NCI-H2227 (cell line): ENCODE measurements at regions not wholly inside any gene's neighbourhood (a gene's known extent, or its start where the extent isn't known, plus 50 kb on each side); places are given as distances from the start of the nearest gene placed in this dataset.
"Not testable (repeated sequence)": the region's sequence is repeated elsewhere in the genome, so short reads cannot be mapped to it uniquely, and the experiment has no call there.

Experiments used
- DNase-seq: peaks from one replicate; lab custom pipeline; 2025; ENCODE audit not compliant: unreplicated experiment; lab: John Stamatoyannopoulos, UW

DNA sequence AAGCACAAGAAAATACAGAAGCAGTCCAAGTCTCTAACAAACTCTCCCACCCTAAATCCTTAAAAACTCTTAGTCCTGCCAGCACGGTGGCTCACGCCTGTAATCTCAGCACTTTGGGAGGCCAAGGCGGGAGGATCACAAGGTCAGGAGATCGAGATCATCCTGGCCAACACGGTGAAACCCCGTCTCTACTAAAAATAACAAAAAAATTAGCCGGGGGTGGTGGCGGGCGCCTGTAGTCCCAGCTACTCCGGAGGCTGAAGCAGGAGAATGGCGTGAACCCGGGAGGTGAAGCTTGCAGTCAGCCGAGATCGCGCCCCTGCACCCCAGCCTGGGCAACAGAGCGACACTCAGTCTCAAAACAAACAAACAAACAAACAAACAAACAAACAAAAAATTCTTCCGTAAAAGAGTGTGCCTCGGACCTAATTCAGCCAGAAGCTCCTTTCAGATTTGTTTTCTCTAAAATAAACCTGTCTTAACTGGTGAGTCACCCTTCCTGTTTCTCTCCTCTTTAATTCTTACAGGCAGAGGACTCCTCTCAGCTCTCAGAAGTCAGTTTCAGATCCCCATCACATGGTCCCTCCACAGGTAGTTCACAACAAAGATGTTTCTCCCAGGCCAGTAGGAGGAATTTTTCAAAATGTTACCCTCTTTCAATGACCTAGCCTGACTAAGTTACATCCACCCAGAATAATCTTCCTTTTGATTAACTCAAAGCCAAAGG is 953.2 kb downstream of the STIM2 start:
- DNase-seq = not testable (repeated sequence)

DNA sequence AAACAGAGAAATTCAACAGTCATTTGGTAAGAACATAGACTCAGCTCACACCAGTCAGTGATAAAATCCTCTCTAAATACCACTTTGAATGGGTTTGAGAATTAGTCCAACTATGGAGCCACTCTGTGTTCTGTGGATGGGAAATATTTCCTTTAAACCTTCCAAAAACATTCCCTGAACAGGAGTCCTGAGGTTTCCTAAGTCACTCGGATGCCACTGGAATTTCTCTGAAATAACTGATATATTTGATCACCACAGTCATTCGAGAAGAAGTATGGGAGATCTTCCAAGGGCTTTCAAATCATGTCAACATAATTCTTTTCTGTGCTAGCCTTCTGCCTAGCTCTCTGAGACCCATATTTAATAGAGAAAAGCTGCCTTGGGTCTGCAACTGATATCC is 958.6 kb downstream of the STIM2 start:
- no peak for DNase-seq

DNA sequence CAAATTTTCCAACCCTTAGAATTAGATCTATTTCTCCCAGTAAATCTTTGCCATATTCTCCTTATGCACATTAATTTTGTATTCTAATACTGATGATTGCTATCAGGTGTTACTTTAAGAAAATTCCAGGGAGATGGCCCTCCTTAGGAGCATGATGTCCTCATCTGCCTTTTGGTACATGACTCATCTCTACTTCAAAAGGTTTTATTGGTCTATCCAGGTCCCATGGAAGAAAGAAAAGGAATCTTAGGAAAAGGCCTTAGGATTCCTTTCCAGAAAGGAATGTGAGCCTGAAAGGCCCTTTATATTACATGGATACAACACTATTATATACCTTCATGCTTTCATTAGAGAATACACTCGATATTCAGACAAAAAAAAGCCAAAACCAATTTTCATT is 968.2 kb downstream of the STIM2 start:
- no peak for DNase-seq

DNA sequence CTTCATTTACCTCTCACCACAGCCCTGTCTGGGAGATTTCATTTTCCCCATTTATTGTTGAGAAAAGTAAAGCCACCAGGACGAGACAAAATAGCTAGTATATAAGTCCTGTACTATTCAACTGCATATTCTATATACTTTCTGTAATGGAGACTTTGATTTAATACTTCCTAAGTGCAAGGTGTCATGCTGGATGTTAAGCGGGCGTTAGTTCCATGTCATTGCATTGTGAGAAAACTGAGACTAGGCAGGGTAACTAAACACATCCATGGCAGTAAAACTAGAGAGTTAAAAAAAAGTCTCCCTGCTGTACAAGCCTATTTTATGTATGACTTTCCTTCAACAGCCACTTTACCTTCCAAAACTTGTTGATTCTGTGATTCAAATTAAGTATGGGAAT is 969.6 kb downstream of the STIM2 start:
- DNase-seq = no peak

DNA sequence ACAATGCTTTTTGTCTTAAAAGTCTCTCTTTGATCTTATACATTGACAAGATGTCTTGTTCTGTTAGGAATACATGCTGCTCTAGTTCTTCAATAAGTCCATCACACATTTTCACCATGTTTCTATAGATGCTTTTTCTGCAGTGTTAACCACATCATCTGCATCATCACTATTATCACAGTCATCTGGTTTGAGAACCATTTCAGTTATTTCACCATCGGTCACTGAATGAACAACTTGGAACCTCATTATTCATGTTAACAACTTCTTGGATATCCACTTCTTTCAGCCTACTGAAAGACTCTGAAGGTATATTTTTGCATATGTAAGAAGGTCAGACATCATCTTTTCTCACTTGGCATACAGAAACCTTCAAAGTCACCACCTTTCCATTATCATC is 975.2 kb downstream of the STIM2 start:
- DNase-seq = no peak

DNA sequence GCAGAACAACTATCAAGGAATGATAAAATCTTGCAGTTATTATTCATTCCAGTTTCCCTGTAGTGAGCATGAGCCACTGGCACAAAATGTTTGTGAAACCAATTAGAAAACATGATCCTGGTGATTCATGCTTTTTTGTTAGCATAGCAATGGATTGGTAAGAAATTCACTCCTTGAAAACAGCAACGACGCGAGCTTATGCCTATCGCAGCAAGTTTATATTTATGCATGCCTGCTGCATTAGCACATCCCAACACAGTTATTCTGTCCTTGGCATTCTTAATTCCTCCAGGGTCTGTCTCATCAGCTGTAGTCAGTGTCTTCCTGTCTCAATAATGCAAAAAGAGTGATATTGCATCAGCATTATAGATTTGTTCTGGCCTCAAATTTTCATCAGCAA is 975.9 kb downstream of the STIM2 start:
- DNase-seq = no peak

DNA sequence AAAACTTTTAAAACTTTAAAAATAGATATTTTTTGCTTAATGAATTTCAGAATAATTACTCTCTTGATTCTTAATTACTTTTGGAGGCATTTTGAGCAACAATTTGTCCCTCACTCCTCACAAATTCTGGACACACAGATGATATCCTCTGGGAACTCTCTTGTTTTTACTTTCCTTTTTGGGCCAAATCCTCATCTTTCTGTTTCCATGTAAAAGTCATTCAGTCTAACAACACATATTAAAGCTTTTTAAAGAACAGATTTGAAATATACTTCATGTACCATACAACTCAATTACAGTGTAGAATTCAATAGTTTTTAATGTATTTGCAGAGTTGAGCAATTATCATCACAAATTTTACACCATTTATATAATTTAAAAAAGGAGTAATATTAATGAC is 983.1 kb downstream of the STIM2 start:
- DNase-seq = no peak

DNA sequence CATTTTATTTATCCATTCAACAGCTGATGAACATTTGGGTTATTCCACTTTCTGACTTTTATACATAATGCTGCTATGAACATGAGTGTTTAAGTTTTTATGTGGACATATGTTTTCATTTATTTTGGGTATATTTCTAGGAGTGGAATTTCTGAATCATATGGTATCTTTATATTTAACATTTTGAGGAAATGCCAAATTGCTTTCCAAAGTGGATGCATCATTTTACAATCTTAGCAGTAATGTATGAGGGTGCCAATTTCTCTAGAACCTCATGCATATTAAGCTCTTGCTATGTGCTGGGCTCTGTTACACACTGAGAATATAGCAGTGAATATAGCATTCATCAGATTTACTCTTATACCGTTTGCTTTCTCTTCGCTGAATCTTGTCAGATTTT is 983.7 kb downstream of the STIM2 start:
- DNase-seq = no peak

DNA sequence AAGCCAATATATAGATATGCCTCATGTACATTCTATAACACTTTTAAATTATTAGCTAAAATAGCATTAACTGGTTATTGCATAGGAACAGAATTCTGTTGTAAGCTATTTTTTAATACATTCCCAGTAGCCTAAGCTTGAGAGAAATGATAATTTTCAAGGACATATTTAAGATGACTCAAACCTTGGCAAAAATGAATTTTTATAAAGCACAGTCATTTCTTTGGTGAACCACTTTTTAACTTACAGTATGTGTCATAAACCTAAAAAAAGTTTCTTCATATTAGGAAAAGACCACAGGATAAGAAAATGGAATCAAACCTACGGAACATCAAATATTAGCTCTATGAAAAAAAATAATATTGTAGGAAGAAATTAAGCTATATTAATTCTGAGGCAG is 986.3 kb downstream of the STIM2 start:
- DNase-seq = no peak

DNA sequence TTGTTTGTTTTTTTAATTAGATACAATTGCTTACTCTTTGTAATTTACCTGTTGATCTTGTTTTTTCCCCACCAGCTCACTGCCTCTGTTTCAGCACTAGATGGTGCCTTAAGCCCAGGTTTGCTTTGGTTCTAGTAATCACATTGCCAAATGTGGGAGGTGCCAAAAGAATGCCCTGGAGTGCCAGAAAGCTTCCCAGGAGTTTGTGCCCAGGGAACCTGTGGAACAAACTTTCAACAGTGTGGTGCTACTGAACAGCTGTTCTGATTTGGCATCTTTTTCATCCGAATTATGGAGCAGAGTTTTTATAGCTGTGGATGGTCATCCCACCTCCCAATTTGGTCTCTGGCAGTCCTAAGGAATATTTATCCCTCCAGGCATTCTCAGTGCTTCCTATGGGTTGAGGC is 1000.7 kb downstream of the STIM2 start:
- no peak for DNase-seq

DNA sequence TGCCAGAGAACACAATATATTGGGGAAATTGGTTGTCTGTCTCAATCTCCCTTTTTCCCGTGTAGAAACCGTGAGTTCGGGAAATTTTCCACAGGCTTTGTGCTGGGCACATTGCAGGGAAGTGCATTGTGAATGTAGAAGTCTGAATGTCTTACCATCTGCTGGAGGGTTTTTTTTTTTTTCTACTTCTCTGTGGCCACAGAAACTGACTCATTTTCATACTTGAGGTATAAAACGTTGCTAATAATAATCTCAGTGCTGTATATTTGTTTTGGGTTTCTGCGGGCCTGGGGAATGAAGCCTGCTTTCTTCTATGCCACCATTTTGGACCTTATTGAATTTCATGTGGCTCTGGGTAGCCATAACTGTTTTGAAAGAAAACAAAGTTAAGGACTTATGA is 1001.2 kb downstream of the STIM2 start:
- no peak for DNase-seq

DNA sequence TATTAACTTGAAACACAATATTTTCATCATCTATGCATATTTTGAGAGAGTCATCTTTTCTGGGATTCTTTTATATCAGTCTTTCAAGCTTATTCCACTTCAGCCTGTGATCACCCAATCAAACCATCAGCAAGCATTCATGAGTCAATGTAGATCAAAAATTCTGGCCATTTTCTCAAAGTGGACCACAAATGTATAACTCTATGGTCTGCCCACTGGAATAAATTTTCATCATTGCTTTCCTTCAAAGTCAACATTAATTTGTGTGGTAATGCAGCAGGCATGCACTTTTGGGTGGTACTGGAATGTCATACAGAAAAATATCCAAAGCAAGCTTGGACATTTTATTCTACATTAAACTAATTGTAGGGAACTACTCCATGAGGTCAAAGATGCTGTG is 1013.0 kb downstream of the STIM2 start:
- no peak for DNase-seq

DNA sequence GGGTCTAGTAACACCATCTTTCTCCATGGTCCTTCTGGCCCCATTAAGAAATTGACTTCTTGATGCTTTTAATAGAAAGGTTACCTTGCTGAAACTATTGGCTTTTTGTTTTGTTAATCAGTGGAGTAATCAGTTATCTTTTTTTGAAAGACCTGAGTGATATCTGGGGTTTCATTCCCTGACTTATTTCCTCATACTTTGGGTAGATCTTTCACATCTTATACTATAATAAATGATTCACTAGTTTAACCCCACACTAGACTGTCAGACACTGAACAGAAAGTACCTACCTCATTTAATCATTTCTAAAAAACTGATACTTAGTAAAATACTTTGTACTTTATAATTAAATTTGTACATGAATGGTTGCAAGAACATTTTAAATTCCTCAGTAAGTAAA is 1021.1 kb downstream of the STIM2 start:
- no peak for DNase-seq

DNA sequence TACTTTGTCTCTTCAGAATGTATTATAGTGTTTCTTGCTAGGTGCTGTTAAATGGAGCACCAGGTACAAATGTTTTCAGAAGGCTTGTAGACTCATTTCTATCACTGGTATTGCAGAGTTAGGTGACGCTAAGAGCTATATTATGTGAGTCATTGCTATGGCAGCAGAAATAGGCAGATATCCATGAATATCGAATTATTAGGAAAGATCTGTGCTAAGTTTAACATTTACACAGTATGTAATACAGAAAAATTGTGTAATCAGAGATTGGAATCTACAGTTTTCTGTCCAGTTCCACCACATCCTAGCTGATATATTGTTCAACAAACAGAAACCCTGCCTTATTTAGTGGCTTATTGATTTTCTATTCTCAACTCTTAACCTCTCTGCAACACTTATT is 1025.5 kb downstream of the STIM2 start:
- DNase-seq = no peak

DNA sequence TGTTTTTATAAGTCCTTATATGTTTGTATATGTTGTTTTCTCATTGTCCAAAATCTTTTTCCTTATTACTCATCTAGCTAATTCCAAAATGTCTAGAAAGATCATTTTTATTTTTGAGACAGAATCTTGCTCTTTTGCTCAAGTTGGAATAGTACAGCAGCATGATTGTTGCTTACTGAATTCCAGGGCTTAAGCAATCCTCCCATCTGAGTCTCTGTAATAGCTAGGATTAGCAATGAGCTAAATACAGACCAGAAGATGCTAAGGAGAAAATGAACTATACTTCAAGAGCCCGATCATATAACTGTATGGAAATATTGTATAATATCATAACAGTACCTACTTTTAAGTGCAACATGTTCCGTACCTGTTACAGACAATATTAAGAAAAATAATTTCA is 1027.0 kb downstream of the STIM2 start:
- DNase-seq = no peak

DNA sequence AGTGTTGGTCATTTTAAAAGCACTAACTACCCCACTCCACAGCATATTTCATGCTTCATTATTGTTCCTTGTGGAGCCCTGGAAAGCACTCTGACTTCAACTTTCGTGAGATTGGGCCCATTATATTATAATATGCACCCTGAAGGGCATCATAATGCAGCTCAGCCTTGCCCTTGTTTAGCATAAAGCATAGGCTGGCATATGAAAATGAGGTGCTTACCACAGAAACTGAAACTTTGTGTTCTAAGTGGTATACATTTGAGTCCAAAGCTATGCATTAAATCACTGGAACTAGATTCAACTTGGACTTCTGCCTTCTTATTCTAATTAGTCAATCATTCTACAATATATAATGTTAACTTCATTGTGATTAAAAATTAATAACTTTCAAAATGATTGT is 1027.9 kb downstream of the STIM2 start:
- no peak for DNase-seq

DNA sequence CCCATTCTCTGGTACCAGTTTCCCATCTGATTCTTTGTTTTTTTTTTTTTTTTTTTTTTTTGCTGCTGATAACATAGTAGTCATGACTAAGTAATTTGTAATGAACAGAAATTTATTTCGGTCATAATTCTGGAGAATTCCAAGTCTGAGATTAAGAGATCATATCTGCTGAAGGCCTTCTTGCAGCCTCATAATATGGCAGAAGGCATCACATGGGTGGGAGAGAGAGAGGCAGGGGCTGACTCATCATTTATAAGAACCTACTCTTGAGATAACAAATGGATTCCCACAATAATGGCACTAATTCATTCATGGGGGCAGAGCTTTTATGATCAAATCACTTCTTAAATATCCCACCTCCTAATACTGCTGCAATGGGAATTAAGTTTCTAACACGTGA is 1034.3 kb downstream of the STIM2 start:
- DNase-seq = no peak

DNA sequence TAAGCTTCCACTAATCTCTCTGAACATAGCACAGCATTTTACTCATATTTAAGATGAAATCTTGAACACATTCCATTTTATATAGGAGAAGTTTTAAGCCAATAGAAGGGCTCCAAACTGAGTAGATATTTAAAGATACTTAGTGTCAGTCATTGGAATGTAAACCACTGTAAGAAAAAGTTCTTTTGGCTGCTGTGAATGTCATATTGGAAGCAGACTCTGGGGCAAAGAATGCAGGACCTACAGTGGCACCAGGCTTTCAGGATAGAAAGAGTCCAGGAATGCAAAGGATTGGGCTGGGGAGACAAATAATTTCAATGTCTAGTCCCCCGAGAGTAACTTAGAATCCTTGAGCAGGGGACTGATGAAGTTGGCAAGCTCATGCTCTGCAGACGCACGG is 1047.7 kb downstream of the STIM2 start:
- no peak for DNase-seq

DNA sequence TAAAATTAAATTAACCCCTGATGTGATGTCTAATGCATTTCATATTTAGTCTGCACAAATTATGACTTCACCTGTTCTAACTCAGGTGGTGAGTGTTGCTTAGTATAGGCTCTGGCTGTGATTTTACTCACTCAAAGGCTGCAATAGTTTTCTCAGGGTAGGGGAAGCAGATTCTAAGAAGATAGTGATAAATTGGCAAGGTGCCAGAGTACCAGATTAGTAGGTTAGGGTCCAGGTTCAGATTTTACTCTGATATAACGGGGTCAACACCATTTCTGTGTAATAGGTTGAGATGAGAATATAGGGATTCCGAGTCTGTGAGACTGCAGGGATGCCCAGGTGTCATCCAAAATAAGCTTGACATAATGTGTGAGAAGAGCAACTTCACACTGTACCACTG is 1049.6 kb downstream of the STIM2 start:
- no peak for DNase-seq

DNA sequence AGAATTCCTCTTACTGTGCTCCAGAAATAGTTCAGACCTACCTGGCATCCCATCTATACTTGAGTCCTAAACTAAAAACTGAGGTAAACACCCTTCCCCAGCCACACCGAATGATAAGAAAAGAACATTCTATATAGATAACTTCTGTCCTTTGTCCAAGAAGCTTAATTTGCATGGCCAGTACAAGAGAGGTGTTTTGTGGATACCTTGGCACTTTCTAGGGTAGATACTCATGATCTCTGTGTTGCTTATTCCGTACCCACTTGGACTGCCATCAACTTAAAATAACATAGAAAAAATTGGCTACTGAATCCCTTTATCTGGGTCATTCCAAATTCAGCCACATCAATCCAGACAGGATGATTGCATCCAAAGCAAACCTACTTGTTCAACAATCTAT is 1050.4 kb downstream of the STIM2 start:
- DNase-seq = no peak

DNA sequence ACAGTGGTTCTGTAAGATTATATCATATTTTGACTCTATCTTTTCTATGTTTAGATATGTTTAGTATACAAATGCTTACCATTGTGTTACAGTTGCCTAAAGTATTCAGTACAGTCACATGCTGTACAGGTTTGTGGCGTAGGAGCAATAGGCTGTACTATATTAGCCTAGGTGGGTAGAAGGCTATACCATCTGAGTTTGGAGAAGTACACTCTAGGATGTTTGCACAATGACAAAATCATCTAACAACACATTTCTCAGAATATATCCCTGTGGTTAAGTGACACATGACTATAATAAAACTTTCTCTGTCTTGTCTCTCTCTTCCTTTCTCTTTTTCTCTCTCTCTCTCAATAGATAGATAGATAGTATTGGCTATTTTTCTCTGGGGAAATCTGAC is 1053.1 kb downstream of the STIM2 start:
- DNase-seq = no peak

DNA sequence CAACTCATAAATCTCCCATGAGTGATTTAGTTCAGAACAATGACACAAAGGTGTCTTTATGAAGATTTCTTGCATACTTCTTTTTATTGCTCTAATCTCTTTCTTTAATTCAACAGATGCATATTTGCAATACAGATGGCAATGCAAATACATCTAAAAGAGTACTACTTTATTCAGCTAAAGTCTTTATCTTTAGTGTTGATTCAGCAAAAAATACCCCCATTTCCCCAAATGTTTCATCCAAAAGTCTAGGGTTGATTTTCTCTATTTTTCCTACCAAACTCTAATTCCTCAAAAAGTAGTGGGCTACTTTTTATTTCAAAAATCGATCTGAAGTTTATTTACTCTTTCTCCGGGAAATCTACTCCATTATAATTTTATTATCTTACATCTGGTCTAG is 1055.2 kb downstream of the STIM2 start:
- DNase-seq = no peak

DNA sequence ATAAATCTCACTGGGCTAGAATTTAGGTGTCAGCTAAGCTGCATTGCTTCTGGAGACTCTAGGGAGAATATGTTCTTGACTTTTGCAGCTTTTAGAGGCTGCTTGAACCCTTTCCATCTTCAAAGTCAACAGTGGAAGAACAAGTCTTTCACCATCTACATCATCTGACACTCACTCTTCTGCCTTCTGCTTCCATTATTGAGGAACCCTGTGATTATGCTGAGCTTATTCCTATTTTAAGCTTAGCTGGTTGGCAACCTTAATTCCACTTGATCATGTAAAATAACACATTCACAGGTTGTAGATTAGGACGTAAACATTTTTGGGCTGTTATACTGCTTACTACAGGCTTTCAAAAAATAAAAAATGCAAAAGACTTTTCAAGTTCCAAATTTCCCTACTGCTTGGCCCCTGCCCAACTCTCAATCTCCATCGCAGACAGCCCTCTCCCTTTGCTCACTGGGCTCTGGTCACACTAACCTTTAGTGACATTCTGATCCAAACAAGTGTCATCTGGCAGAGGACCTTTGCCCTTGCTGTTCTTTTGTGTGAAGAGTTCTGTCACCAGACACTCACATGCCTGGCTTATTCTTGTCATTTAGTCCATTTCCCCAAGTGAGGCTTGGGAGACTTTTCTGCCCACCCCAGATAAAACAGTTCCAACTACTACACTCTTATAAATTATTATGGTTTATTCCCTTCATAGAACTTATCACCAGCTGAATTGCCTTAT is 1056.0 kb downstream of the STIM2 start:
- DNase-seq = no peak
